Calu3 (cell line): ENCODE measurements at regions not wholly inside any gene's neighbourhood (a gene's known extent, or its start where the extent isn't known, plus 50 kb on each side); places are given as distances from the start of the nearest gene placed in this dataset.
"Not testable (repeated sequence)": the region's sequence is repeated elsewhere in the genome, so short reads cannot be mapped to it uniquely, and the experiment has no call there.

Source experiments
- BruUV-seq: library from RNA; stranded (reverse); fragments of 400-500 nt; replicated peaks from 2 replicates; lab custom pipeline; 2021; lab: Mats Ljungman, UMichigan
- CTCF ChIA-PET: fragments of 300-600 bp; sonication (Branson Sonifier 250); formaldehyde crosslinking; loops from one replicate; lab custom pipeline; 2022; ENCODE audit warnings: antibody characterized with exemption; lab: Charles Lee
- DNase-seq: peaks from one replicate; pipeline ENCODE4 v3.0.0; 2022
- H3K27ac Mint-ChIP-seq: one replicate; pipeline ENCODE4 v1.8.0; 2022; ENCODE audit warnings: mixed read lengths; ENCODE audit not compliant: unreplicated experiment
- H3K27me3 Mint-ChIP-seq: one replicate; pipeline ENCODE4 v1.8.0; 2022; ENCODE audit warnings: mixed read lengths; ENCODE audit not compliant: unreplicated experiment
- H3K36me3 Mint-ChIP-seq: one replicate; pipeline ENCODE4 v1.8.0; 2022; ENCODE audit warnings: mild to moderate bottlenecking, moderate library complexity, mixed read lengths; ENCODE audit not compliant: insufficient read depth, unreplicated experiment
- H3K4me1 Mint-ChIP-seq: one replicate; pipeline ENCODE4 v1.8.0; 2022; ENCODE audit warnings: mild to moderate bottlenecking, low read depth, mixed read lengths; ENCODE audit not compliant: unreplicated experiment
- H3K4me3 Mint-ChIP-seq: one replicate; pipeline ENCODE4 v1.8.0; 2022; ENCODE audit warnings: mild to moderate bottlenecking, low read depth, moderate library complexity, mixed read lengths; ENCODE audit not compliant: unreplicated experiment
- H3K9me3 Mint-ChIP-seq: one replicate; pipeline ENCODE4 v1.8.0; 2022; ENCODE audit warnings: low read depth, mixed read lengths; ENCODE audit not compliant: unreplicated experiment
- CTCF ChIP-seq: fragments of 200-600 bp; IDR thresholded peaks from one replicate; pipeline ENCODE4 v1.8.0; 2022; ENCODE audit warnings: antibody characterized with exemption; ENCODE audit not compliant: unreplicated experiment
- intact Hi-C: fragments of 100-400 bp; cut with micrococcal nuclease; formaldehyde crosslinking; loops from one replicate; pipeline ENCODE4 v1.10.0; 2022; ENCODE audit not compliant: unreplicated experiment

- DNase-seq: no peak
- no peak overlapping the region for H3K4me3 Mint-ChIP-seq
- H3K27ac Mint-ChIP-seq: no peak overlapping the region
- intact Hi-C loops: no loop called here
- H3K9me3 Mint-ChIP-seq: peaks cover 6% of the 10 kb centered on the region
- H3K36me3 Mint-ChIP-seq: no peaks in the 10 kb centered on the region
- CTCF ChIA-PET: no interaction called here
- no TSS peak for BruUV-seq
- no peaks in the 10 kb centered on the region for H3K4me1 Mint-ChIP-seq
- TF ChIP-seq CTCF: no peak
- H3K27me3 Mint-ChIP-seq: no peaks in the 10 kb centered on the region
Measured at GRCh38 chr2:124975648-124976047, 950.6 kb downstream of the CNTNAP5 start.

GRCh38 chr2:124978597-124978996 lies 953.5 kb downstream of the CNTNAP5 start:
- intact Hi-C loops: no loop called here
- Mint-ChIP-seq H3K27ac (no peak overlapping the region), H3K4me1 (no peaks in the 10 kb centered on the region), H3K9me3 (peaks cover 7% of the 10 kb centered on the region), H3K27me3 (no peaks in the 10 kb centered on the region), H3K36me3 (no peaks in the 10 kb centered on the region), H3K4me3 (no peak overlapping the region)
- BruUV-seq: no TSS peak
- DNase-seq: no peak
- CTCF ChIA-PET: no interaction called here
- TF ChIP-seq CTCF: no peak

- Mint-ChIP-seq H3K4me1 (no peaks in the 10 kb centered on the region), H3K27me3 (no peaks in the 10 kb centered on the region), H3K4me3 (no peak overlapping the region), H3K36me3 (no peaks in the 10 kb centered on the region), H3K9me3 (peaks cover 10% of the 10 kb centered on the region), H3K27ac (no peak overlapping the region)
- TF ChIP-seq CTCF: no peak
- no peak for DNase-seq
- CTCF ChIA-PET: no interaction called here
- intact Hi-C loops: no loop called here
- BruUV-seq: no TSS peak
Measured at GRCh38 chr2:124983595-124983994, 958.5 kb downstream of the CNTNAP5 start.

- Mint-ChIP-seq H3K27ac (no peak overlapping the region), H3K9me3 (peaks cover 12% of the 10 kb centered on the region), H3K4me3 (no peak overlapping the region), H3K36me3 (no peaks in the 10 kb centered on the region), H3K27me3 (no peaks in the 10 kb centered on the region), H3K4me1 (no peaks in the 10 kb centered on the region)
- intact Hi-C loops: no loop called here
- TF ChIP-seq CTCF: no peak
- no TSS peak for BruUV-seq
- DNase-seq: no peak
- CTCF ChIA-PET: no interaction called here
Measured at GRCh38 chr2:124985270-124985669, 960.2 kb downstream of the CNTNAP5 start.

- no peaks in the 10 kb centered on the region for H3K27me3 Mint-ChIP-seq
- no peak overlapping the region for H3K4me3 Mint-ChIP-seq
- no TSS peak for BruUV-seq
- no peak overlapping the region for H3K27ac Mint-ChIP-seq
- no peak for DNase-seq
- no peak for TF ChIP-seq CTCF
- no peaks in the 10 kb centered on the region for H3K4me1 Mint-ChIP-seq
- H3K36me3 Mint-ChIP-seq: no peaks in the 10 kb centered on the region
- H3K9me3 Mint-ChIP-seq: peaks cover 12% of the 10 kb centered on the region
- CTCF ChIA-PET: no interaction called here
- intact Hi-C loops: no loop called here
Measured at GRCh38 chr2:124986136-124986535, 961.0 kb downstream of the CNTNAP5 start.

DNA sequence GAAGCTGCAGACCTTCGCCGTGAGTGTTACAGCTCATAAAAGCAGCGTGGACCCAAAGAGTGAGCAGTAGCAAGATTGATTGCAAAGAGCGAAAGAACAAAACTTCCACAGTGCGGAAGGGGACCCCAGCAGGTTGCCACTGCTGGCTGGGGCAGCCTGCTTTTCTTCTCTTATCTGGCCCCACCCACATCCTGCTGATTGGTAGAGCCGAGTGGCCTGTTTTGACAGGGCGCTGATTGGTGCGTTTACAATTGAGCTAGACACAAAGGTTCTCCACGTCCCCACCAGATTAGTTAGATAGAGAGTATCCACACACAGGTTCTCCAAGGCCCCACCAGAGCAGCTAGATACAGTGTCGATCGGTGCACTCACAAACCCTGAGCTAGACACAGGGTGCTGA lies 961.8 kb downstream of the CNTNAP5 start:
- H3K27me3 Mint-ChIP-seq, BruUV-seq, H3K4me3 Mint-ChIP-seq, H3K9me3 Mint-ChIP-seq, intact Hi-C loops, H3K36me3 Mint-ChIP-seq, CTCF ChIA-PET, H3K27ac Mint-ChIP-seq, DNase-seq, H3K4me1 Mint-ChIP-seq: not testable (repeated sequence)

DNA sequence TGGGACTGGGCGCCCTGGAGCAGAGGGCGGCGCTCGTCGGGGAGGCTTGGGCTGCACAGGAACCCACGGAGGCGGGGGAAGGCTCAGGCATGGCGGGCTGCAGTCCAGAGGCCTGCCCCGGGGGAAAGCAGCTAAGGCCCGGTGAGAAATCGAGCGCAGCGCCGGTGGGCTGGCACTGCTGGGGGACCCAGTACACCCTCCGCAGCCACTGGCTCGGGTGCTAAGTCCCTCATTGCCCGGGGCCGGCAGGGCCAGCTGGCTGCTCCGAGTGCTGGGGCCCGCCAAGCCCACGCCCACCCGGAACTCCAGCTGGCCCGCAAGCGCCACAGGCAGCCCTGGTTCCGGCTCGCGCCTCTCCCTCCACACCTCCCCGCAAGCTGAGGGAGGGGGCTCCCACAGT lies 962.3 kb downstream of the CNTNAP5 start:
- BruUV-seq, H3K36me3 Mint-ChIP-seq, intact Hi-C loops, H3K4me3 Mint-ChIP-seq, H3K4me1 Mint-ChIP-seq, H3K27ac Mint-ChIP-seq, CTCF ChIA-PET, H3K27me3 Mint-ChIP-seq, H3K9me3 Mint-ChIP-seq, DNase-seq: not testable (repeated sequence)
